Endothelial cell of umbilical vein (primary cell): ENCODE measurements at regions not wholly inside any gene's neighbourhood (a gene's known extent, or its start where the extent isn't known, plus 50 kb on each side); places are given as distances from the start of the nearest gene placed in this dataset.

Experiments
- BruUV-seq: library from RNA; stranded (reverse); fragments of 400-500 nt; replicated peaks from 2 replicates; lab custom pipeline; 2021; lab: Mats Ljungman, UMichigan
- CTCF ChIA-PET: fragments of 300-600, 350-600 bp; sonication (Branson Sonifier 250); formaldehyde crosslinking; loops from one replicate; lab custom pipeline; 2021; ENCODE audit warnings: antibody characterized with exemption, inconsistent platforms; lab: Charles Lee
- POLR2A ChIA-PET: fragments of 300-600, 350-600 bp; sonication (Branson Sonifier 250); formaldehyde crosslinking; loops from one replicate; lab custom pipeline; 2021; ENCODE audit warnings: antibody characterized with exemption, inconsistent platforms; lab: Charles Lee
- DNase-seq: peaks from one replicate; pipeline ENCODE4 v3.0.0-alpha.2; 2011; ENCODE audit warnings: low read depth, low spot score
- FAIRE-seq: peaks from 2 replicates; lab custom pipeline; 2011; peaks lifted over from hg19 to GRCh38; lab: Jason Lieb, UNC
- H2AFZ ChIP-seq: 2 replicates; pipeline ENCODE4 v1.6.0; 2012; ENCODE audit warnings: low read depth, low read length, control low read depth, inconsistent platforms
- H3K27ac ChIP-seq: 2 replicates; pipeline ENCODE4 v1.5.1; 2011; ENCODE audit warnings: low read depth, mild to moderate bottlenecking, control low read depth, low read length, moderate library complexity; ENCODE audit not compliant: insufficient read depth
- H3K27me3 ChIP-seq, 2 experiments: 2 replicates each; pipeline versions ENCODE4 v1.6.0 to v1.6.1; 2011; ENCODE audit warnings: low read length in 2 of 2, mixed read lengths in 1 of 2; ENCODE audit not compliant: control insufficient read depth in 2 of 2, insufficient read depth in 2 of 2
- H3K36me3 ChIP-seq, 2 experiments: 2 replicates in 1 of 2; 3 replicates in 1 of 2; pipeline ENCODE4 v1.5.1; 2011; ENCODE audit warnings: low read length in 2 of 2, mild to moderate bottlenecking in 1 of 2, moderate library complexity in 1 of 2; ENCODE audit not compliant: control insufficient read depth in 2 of 2, insufficient read depth in 2 of 2; ENCODE audit errors: extremely low read depth in 1 of 2
- H3K4me1 ChIP-seq: 3 replicates; pipeline ENCODE4 v1.5.1; 2011; ENCODE audit warnings: mild to moderate bottlenecking, low read length; ENCODE audit not compliant: control insufficient read depth, insufficient read depth; ENCODE audit errors: extremely low read depth
- H3K4me2 ChIP-seq: 2 replicates; pipeline ENCODE4 v1.6.1; 2011; ENCODE audit warnings: low read length, control low read depth, mixed read lengths; ENCODE audit not compliant: insufficient read depth
- H3K4me3 ChIP-seq, 3 experiments: fragments of 200-600 bp in 1 of 3; sonication (generic), shearing (Covaris generic) in 1 of 3; replicated peaks in 1 of 3; 2 replicates each; pipeline ENCODE4 v1.5.1; 2011 to 2016; ENCODE audit warnings: control low read depth in 3 of 3, low read length in 3 of 3, mild to moderate bottlenecking in 2 of 3, inconsistent platforms in 1 of 3, low read depth in 1 of 3, moderate library complexity in 1 of 3; ENCODE audit not compliant: insufficient read depth in 1 of 3
- H3K79me2 ChIP-seq: 2 replicates; pipeline ENCODE4 v1.6.0; 2012; ENCODE audit warnings: low read length, inconsistent platforms; ENCODE audit not compliant: control insufficient read depth, insufficient read depth
- H3K9ac ChIP-seq: replicated peaks from 2 replicates; pipeline ENCODE3; 2011; ENCODE audit warnings: low read length, control low read depth; ENCODE audit not compliant: insufficient read depth; ENCODE audit errors: extremely low read depth
- H3K9me1 ChIP-seq: replicated peaks from 3 replicates; pipeline ENCODE4 v1.6.0; 2011; ENCODE audit warnings: mild to moderate bottlenecking, low read length; ENCODE audit not compliant: control insufficient read depth, insufficient read depth; ENCODE audit errors: extremely low read depth
- H3K9me3 ChIP-seq: replicated peaks from 2 replicates; pipeline ENCODE4 v1.5.1; 2012; ENCODE audit warnings: low read length, inconsistent platforms; ENCODE audit not compliant: control insufficient read depth, insufficient read depth
- H4K20me1 ChIP-seq: replicated peaks from 2 replicates; pipeline ENCODE3; 2011; ENCODE audit warnings: mild to moderate bottlenecking, low read length; ENCODE audit not compliant: control insufficient read depth, insufficient read depth; ENCODE audit errors: extremely low read depth
- EZH2 ChIP-seq: IDR thresholded peaks from 2 replicates; pipeline ENCODE4 v1.6.1; 2012; ENCODE audit warnings: borderline replicate concordance, low read depth, mild to moderate bottlenecking, moderate library complexity, low read length, inconsistent platforms; ENCODE audit not compliant: severe bottlenecking
- FOS ChIP-seq: IDR thresholded peaks from 2 replicates; pipeline ENCODE4 v1.6.1; 2011; ENCODE audit warnings: mild to moderate bottlenecking, low read length, moderate library complexity, borderline replicate concordance; ENCODE audit not compliant: insufficient read depth
- GATA2 ChIP-seq: IDR thresholded peaks from 2 replicates; pipeline ENCODE4 v1.7.0; 2011; ENCODE audit warnings: low read depth, mild to moderate bottlenecking, moderate library complexity, mixed read lengths, low read length; ENCODE audit not compliant: insufficient read length, insufficient read depth
- JUN ChIP-seq: IDR thresholded peaks from 2 replicates; pipeline ENCODE4 v1.6.1; 2011; ENCODE audit warnings: borderline replicate concordance, low read depth; ENCODE audit not compliant: insufficient read length, insufficient read depth
- MAX ChIP-seq: IDR thresholded peaks from 2 replicates; pipeline ENCODE4 v1.6.1; 2011; ENCODE audit not compliant: insufficient read depth, insufficient read length
- MYC ChIP-seq: IDR thresholded peaks from one replicate; pipeline ENCODE4 v1.6.1; 2011; ENCODE audit warnings: mild to moderate bottlenecking, low read depth, low read length
- POLR2A ChIP-seq: IDR thresholded peaks from 2 replicates; pipeline ENCODE4 v1.6.1; 2012; ENCODE audit warnings: low read depth, mild to moderate bottlenecking, control low read depth, low read length
- POLR2AphosphoS5 ChIP-seq: IDR thresholded peaks from 2 replicates; pipeline ENCODE4 v1.6.1; 2012; ENCODE audit warnings: low read depth, mild to moderate bottlenecking, control low read depth, low read length, moderate library complexity; ENCODE audit not compliant: insufficient read depth
- dilution Hi-C: fragments of 300-500 bp; cut with MboI; formaldehyde crosslinking; loops from one replicate; pipeline ENCODE4 v1.15.0; 2019; ENCODE audit warnings: low sequenced_read_pairs; ENCODE audit not compliant: extremely low pct_ligation_motif_present
- intact Hi-C: fragments of 100-400 bp; cut with micrococcal nuclease; formaldehyde crosslinking; loops from one replicate; pipeline ENCODE4 v1.10.0; 2022
- TF ChIP-seq, protein P1 (sequence below), 2 donors: IDR thresholded peaks; 1 replicate in 1 of 2; 2 replicates in 1 of 2; pipeline ENCODE4 v1.5.1; 2011; ENCODE audit warnings: low read length in 2 of 2, mild to moderate bottlenecking in 2 of 2, moderate library complexity in 2 of 2, control low read depth in 1 of 2, inconsistent platforms in 1 of 2, low read depth in 1 of 2; ENCODE audit not compliant: insufficient read depth in 1 of 2; ENCODE audit errors: extremely low read depth in 1 of 2

GRCh38 chr19:33898062-33898677 lies 101.5 kb downstream of the KCTD15 start:
- intact Hi-C loops (no loop called here), dilution Hi-C loops (no loop called here)
- Histone ChIP-seq H3K9me1 (no peaks in the 10 kb centered on the region), H3K4me3 (no peak overlapping the region), H3K4me1 (peaks cover 4% of the 10 kb centered on the region), H3K79me2 (no peaks in the 10 kb centered on the region), H3K9ac (no peak overlapping the region), H3K27me3 (no peaks in the 10 kb centered on the region), H3K4me2 (no peak overlapping the region), H3K9me3 (no peaks in the 10 kb centered on the region), H3K36me3 (no peaks in the 10 kb centered on the region), H4K20me1 (no peaks in the 10 kb centered on the region), H3K27ac (no peak overlapping the region), H2AFZ (no peak overlapping the region)
- TF ChIP-seq EZH2 = no peak
- TF ChIP-seq, protein P1, sequence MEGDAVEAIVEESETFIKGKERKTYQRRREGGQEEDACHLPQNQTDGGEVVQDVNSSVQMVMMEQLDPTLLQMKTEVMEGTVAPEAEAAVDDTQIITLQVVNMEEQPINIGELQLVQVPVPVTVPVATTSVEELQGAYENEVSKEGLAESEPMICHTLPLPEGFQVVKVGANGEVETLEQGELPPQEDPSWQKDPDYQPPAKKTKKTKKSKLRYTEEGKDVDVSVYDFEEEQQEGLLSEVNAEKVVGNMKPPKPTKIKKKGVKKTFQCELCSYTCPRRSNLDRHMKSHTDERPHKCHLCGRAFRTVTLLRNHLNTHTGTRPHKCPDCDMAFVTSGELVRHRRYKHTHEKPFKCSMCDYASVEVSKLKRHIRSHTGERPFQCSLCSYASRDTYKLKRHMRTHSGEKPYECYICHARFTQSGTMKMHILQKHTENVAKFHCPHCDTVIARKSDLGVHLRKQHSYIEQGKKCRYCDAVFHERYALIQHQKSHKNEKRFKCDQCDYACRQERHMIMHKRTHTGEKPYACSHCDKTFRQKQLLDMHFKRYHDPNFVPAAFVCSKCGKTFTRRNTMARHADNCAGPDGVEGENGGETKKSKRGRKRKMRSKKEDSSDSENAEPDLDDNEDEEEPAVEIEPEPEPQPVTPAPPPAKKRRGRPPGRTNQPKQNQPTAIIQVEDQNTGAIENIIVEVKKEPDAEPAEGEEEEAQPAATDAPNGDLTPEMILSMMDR (IDR thresholded peaks at IDR 0.05; ENCODE audit: extremely low read depth in 1 of 2, insufficient read depth in 1 of 2, low read depth in 1 of 2, low read length in 2 of 2) = no peak
- no peak for TF ChIP-seq MAX
- TF ChIP-seq GATA2 = no peak
- POLR2A ChIA-PET = no interaction called here
- CTCF ChIA-PET = no interaction called here
- no TSS peak for BruUV-seq
- FAIRE-seq = no peak
- DNase-seq = no peak

GRCh38 chr19:33900817-33901216 lies 104.1 kb downstream of the KCTD15 start:
- no peaks in the 10 kb centered on the region for H3K79me2 ChIP-seq
- ChIA-PET POLR2A (interaction anchor here (0.7 kb wide), 1 partner anchor 50 kb away, joined by 8 read pairs; no protein-coding TSS in a partner anchor), CTCF (no interaction called here)
- H3K9me3 ChIP-seq = no peaks in the 10 kb centered on the region
- H2AFZ ChIP-seq = no peak overlapping the region
- no peak overlapping the region for H3K4me3 ChIP-seq
- no peak overlapping the region for H3K9ac ChIP-seq
- dilution Hi-C loops (no loop called here), intact Hi-C loops (no loop called here)
- peaks cover 13% of the 10 kb centered on the region for H3K4me1 ChIP-seq
- no TSS peak for BruUV-seq
- H4K20me1 ChIP-seq = no peaks in the 10 kb centered on the region
- H3K4me2 ChIP-seq = no peak overlapping the region
- FAIRE-seq = no peak
- H3K27me3 ChIP-seq = no peaks in the 10 kb centered on the region
- TF ChIP-seq FOS = no peak
- TF ChIP-seq MYC = no peak
- no peak for TF ChIP-seq EZH2
- TF ChIP-seq POLR2A = no peak
- TF ChIP-seq, protein P1 (IDR thresholded peaks at IDR 0.05; ENCODE audit: extremely low read depth in 1 of 2, insufficient read depth in 1 of 2, low read depth in 1 of 2, low read length in 2 of 2) = no peak
- TF ChIP-seq POLR2AphosphoS5 = no peak
- TF ChIP-seq GATA2 = no peak
- TF ChIP-seq MAX = no peak
- no peak for TF ChIP-seq JUN
- H3K36me3 ChIP-seq = no peaks in the 10 kb centered on the region
- DNase-seq = no peak
- no peak overlapping the region for H3K27ac ChIP-seq
- no peaks in the 10 kb centered on the region for H3K9me1 ChIP-seq
